ENCODE measurements at regions not wholly inside any gene's neighbourhood (a gene's known extent, or its start where the extent isn't known, plus 50 kb on each side); places are given as distances from the start of the nearest gene placed in this dataset.

DNA sequence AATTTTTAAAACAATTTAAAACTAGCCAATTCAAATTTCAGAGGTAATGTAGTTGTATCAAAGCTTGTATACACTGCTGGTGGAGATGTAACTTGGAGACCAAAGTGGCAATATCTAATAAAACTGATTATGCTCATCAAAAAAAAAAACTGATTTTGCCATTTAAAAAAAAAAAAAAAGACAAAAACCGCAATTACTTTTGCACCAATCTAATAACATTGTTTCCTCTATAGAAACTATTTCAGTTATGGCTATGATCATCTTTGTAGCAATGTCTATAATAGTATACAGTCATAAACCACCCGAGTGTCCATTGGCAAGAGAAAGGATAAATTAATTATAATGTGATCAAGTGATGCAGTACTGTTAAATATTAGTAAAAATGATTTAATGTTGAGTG is 149.3 kb upstream of the SEMA6D start:
- H3K4me3 ChIP-seq (ENCODE audit: low read length), result no peak overlapping the region
- no peaks in the 10 kb centered on the region for H3K79me2 ChIP-seq (ENCODE audit: control insufficient read depth, low read length)
- H3K27me3 ChIP-seq (ENCODE audit: control insufficient read depth, low read length), result no peaks in the 10 kb centered on the region
- H3K36me3 ChIP-seq (ENCODE audit: control insufficient read depth, low read length), result no peaks in the 10 kb centered on the region
- H3K4me2 ChIP-seq (ENCODE audit: low read length), result no peak overlapping the region
- TF ChIP-seq CTCF (IDR thresholded peaks at IDR 0.05; ENCODE audit: low read depth, low read length, poor library complexity, severe bottlenecking), result no peak
- TF ChIP-seq EZH2phosphoT487 (IDR thresholded peaks at IDR 0.05; ENCODE audit: borderline replicate concordance, low read length), result no peak
- no peaks in the 10 kb centered on the region for H3K9me2 ChIP-seq (replicated peaks; ENCODE audit: control insufficient read depth, low read length)
- no peaks in the 10 kb centered on the region for H3K4me1 ChIP-seq (ENCODE audit: control insufficient read depth, low read length)
- H3K27ac ChIP-seq (ENCODE audit: low read depth, low read length), result no peak overlapping the region
- no peaks in the 10 kb centered on the region for H3F3A ChIP-seq (ENCODE audit: control insufficient read depth, insufficient read depth)
- no peaks in the 10 kb centered on the region for H4K20me1 ChIP-seq (ENCODE audit: control insufficient read depth, insufficient read depth, low read depth, low read length)
- H3K9me3 ChIP-seq (ENCODE audit: control insufficient read depth, insufficient read depth, low read length), result no peaks in the 10 kb centered on the region

GRCh38 chr15:47570044-47570443 is 147.3 kb upstream of the SEMA6D start:
- H3K9me2 ChIP-seq (replicated peaks; ENCODE audit: control insufficient read depth, low read length), result no peaks in the 10 kb centered on the region
- H3K4me3 ChIP-seq (ENCODE audit: low read length), result no peak overlapping the region
- no peaks in the 10 kb centered on the region for H3K4me1 ChIP-seq (ENCODE audit: control insufficient read depth, low read length)
- H3K9me3 ChIP-seq (ENCODE audit: control insufficient read depth, insufficient read depth, low read length), result no peaks in the 10 kb centered on the region
- H4K20me1 ChIP-seq (ENCODE audit: control insufficient read depth, insufficient read depth, low read depth, low read length), result no peaks in the 10 kb centered on the region
- no peak overlapping the region for H3K27ac ChIP-seq (ENCODE audit: low read depth, low read length)
- H3K27me3 ChIP-seq (ENCODE audit: control insufficient read depth, low read length), result no peaks in the 10 kb centered on the region
- no peaks in the 10 kb centered on the region for H3K36me3 ChIP-seq (ENCODE audit: control insufficient read depth, low read length)
- no peak overlapping the region for H3K4me2 ChIP-seq (ENCODE audit: low read length)
- H3K79me2 ChIP-seq (ENCODE audit: control insufficient read depth, low read length), result no peaks in the 10 kb centered on the region
- H3F3A ChIP-seq (ENCODE audit: control insufficient read depth, insufficient read depth), result no peaks in the 10 kb centered on the region
- TF ChIP-seq EZH2phosphoT487 (IDR thresholded peaks at IDR 0.05; ENCODE audit: borderline replicate concordance, low read length) (no peak), CTCF (IDR thresholded peaks at IDR 0.05; ENCODE audit: low read depth, low read length, poor library complexity, severe bottlenecking) (no peak)

DNA sequence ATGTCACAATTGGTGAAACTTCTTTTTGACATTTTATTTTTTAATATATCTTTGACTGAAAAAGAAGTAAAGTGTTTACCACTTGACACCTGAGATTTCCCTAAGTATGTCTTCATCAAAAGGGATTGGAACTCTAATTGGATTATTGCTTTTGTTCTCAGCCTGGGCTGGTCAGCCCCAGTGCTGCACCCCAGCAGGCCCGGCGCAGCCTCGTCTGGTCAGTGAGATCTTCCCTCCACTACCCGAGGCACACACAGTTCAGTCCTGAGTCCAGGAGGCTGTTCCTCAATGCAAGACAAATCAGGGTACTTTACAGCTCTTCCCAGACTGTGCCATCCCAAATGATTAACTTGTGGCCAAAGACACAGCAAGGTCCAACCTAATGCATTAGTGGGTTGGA is 146.9 kb upstream of the SEMA6D start:
- Histone ChIP-seq H3K36me3 (ENCODE audit: control insufficient read depth, low read length) (no peaks in the 10 kb centered on the region), H3K9me2 (replicated peaks; ENCODE audit: control insufficient read depth, low read length) (no peaks in the 10 kb centered on the region), H3K4me3 (ENCODE audit: low read length) (no peak overlapping the region), H3K4me1 (ENCODE audit: control insufficient read depth, low read length) (no peaks in the 10 kb centered on the region), H3K9me3 (ENCODE audit: control insufficient read depth, insufficient read depth, low read length) (no peaks in the 10 kb centered on the region), H3K27ac (ENCODE audit: low read depth, low read length) (no peak overlapping the region), H3K27me3 (ENCODE audit: control insufficient read depth, low read length) (no peaks in the 10 kb centered on the region), H3K79me2 (ENCODE audit: control insufficient read depth, low read length) (no peaks in the 10 kb centered on the region), H3F3A (ENCODE audit: control insufficient read depth, insufficient read depth) (no peaks in the 10 kb centered on the region), H4K20me1 (ENCODE audit: control insufficient read depth, insufficient read depth, low read depth, low read length) (no peaks in the 10 kb centered on the region), H3K4me2 (ENCODE audit: low read length) (no peak overlapping the region)
- TF ChIP-seq CTCF (IDR thresholded peaks at IDR 0.05; ENCODE audit: low read depth, low read length, poor library complexity, severe bottlenecking), result no peak
- no peak for TF ChIP-seq EZH2phosphoT487 (IDR thresholded peaks at IDR 0.05; ENCODE audit: borderline replicate concordance, low read length)
